ENCODE measurements at regions not wholly inside any gene's neighbourhood (a gene's known extent, or its start where the extent isn't known, plus 50 kb on each side); places are given as distances from the start of the nearest gene placed in this dataset.

- intact Hi-C loops (cut with DNase I; ENCODE audit: low total_unique reads): loop anchor here (5.0 kb wide), 1 partner anchor 612 kb away; no protein-coding TSS in a partner anchor
- no peak for DNase-seq
Measured at GRCh38 chr14:71749613-71750238, 182.5 kb upstream of the RGS6 start.

GRCh38 chr14:71751264-71751663 is 181.0 kb upstream of the RGS6 start:
- intact Hi-C loops (cut with DNase I; ENCODE audit: low total_unique reads): loop anchor here (5.0 kb wide), 1 partner anchor 614 kb away; no protein-coding TSS in a partner anchor
- no peak for DNase-seq
- TF ChIP-seq POLR2AphosphoS5 (IDR thresholded peaks at IDR 0.05) (no peak), POLR2A (IDR thresholded peaks at IDR 0.05) (no peak), EP300 (IDR thresholded peaks at IDR 0.05) (no peak), CTCF (IDR thresholded peaks at IDR 0.05) (no peak)
- H3K4me3 ChIP-seq: no peak overlapping the region
- peaks cover 5 to 11% (median 9%) of the 10 kb centered on the region in 4 donors for H3K4me1 ChIP-seq
- peaks cover 10 to 21% (median 18%) of the 10 kb centered on the region in 4 donors for H3K9me3 ChIP-seq
- no peaks in the 10 kb centered on the region for H3K27me3 ChIP-seq
- 58 to 84% (median 81%) methylated on average over 1 to 2 of the region's 2 CpGs for WGBS, 5 donors
- no peak overlapping the region for H3K27ac ChIP-seq
- H3K36me3 ChIP-seq: no peaks in the 10 kb centered on the region

More at GRCh38 chr14:71749613-71750238, 182.5 kb upstream of the RGS6 start:
- Histone ChIP-seq H3K4me3 (no peak overlapping the region), H3K9me3 (peaks cover 10 to 21% (median 18%) of the 10 kb centered on the region in 4 donors), H3K4me1 (peaks cover 5 to 11% (median 9%) of the 10 kb centered on the region in 4 donors), H3K36me3 (no peaks in the 10 kb centered on the region), H3K27ac (no peak overlapping the region), H3K27me3 (no peaks in the 10 kb centered on the region)
- TF ChIP-seq CTCF (IDR thresholded peaks at IDR 0.05): no peak
- TF ChIP-seq POLR2A (IDR thresholded peaks at IDR 0.05): no peak
- no peak for TF ChIP-seq EP300 (IDR thresholded peaks at IDR 0.05)
- TF ChIP-seq POLR2AphosphoS5 (IDR thresholded peaks at IDR 0.05): no peak
- WGBS, 5 donors: 61 to 73% (median 69%) methylated on average over 8 of the region's 8 CpGs

GRCh38 chr14:71752111-71752738 is 180.0 kb upstream of the RGS6 start:
- H3K4me1 ChIP-seq: peaks cover 5 to 11% (median 9%) of the 10 kb centered on the region in 4 donors
- peaks cover 10 to 21% (median 18%) of the 10 kb centered on the region in 4 donors for H3K9me3 ChIP-seq
- no peaks in the 10 kb centered on the region for H3K36me3 ChIP-seq
- intact Hi-C loops (cut with DNase I; ENCODE audit: low total_unique reads): loop anchor here (5.0 kb wide), 1 partner anchor 615 kb away; no protein-coding TSS in a partner anchor
- no peak overlapping the region for H3K4me3 ChIP-seq
- H3K27me3 ChIP-seq: no peaks in the 10 kb centered on the region
- TF ChIP-seq CTCF (IDR thresholded peaks at IDR 0.05) (no peak), EP300 (IDR thresholded peaks at IDR 0.05) (no peak), POLR2AphosphoS5 (IDR thresholded peaks at IDR 0.05) (no peak), POLR2A (IDR thresholded peaks at IDR 0.05) (no peak)
- DNase-seq: no peak
- no peak overlapping the region for H3K27ac ChIP-seq
- 84 to 90% (median 88%) methylated on average over 23 of the region's 23 CpGs for WGBS, 5 donors

- H3K36me3 ChIP-seq: no peaks in the 10 kb centered on the region
Measured at GRCh38 chr14:71753126-71753830, 179.0 kb upstream of the RGS6 start.

More at GRCh38 chr14:71753126-71753830, 179.0 kb upstream of the RGS6 start:
- Histone ChIP-seq H3K27me3 (no peaks in the 10 kb centered on the region), H3K4me3 (no peak overlapping the region), H3K27ac (no peak overlapping the region), H3K9me3 (peaks cover 5 to 11% (median 10%) of the 10 kb centered on the region in 4 donors), H3K4me1 (peaks cover 5 to 11% (median 9%) of the 10 kb centered on the region in 4 donors)
- intact Hi-C loops (cut with DNase I; ENCODE audit: low total_unique reads): loop anchor here (5.0 kb wide), 1 partner anchor 616 kb away; no protein-coding TSS in a partner anchor
- WGBS, 5 donors: 23 to 49% (median 29%) methylated on average over 9 to 21 of the region's 21 CpGs
- no peak for TF ChIP-seq POLR2A (IDR thresholded peaks at IDR 0.05)
- peak in 1 of 3 donors; percentile 48 for TF ChIP-seq POLR2AphosphoS5 (IDR thresholded peaks at IDR 0.05)
- no peak for TF ChIP-seq EP300 (IDR thresholded peaks at IDR 0.05)
- TF ChIP-seq CTCF (IDR thresholded peaks at IDR 0.05): peak in 5 of 7 experiments; percentile 79 to 92 (median 84)
- peak; percentile 88 to 96 for DNase-seq

All from stomach (tissue), 8 donors.